ENCODE measurements at regions not wholly inside any gene's neighbourhood (a gene's known extent, or its start where the extent isn't known, plus 50 kb on each side); places are given as distances from the start of the nearest gene placed in this dataset.

- ChIA-PET CTCF (no interaction called here), POLR2A (no interaction called here)
- intact Hi-C loops (cut with micrococcal nuclease; ENCODE audit: unreplicated experiment) (no loop called here), in situ Hi-C loops (cut with HindIII; ENCODE audit: low pct_unique_long_range_greater_than_20kb, low sequenced_read_pairs) (no loop called here)
- Histone ChIP-seq H3K4me3 (ENCODE audit: low read depth in 2 of 2, low read length in 2 of 2) (no peak overlapping the region), H3K27me3 (ENCODE audit: control insufficient read depth, insufficient read depth, low read length) (no peaks in the 10 kb centered on the region), H3K27ac (ENCODE audit: low read length) (no peak overlapping the region), H3K36me3 (ENCODE audit: control insufficient read depth, insufficient read depth, low read length) (no peaks in the 10 kb centered on the region), H3K4me1 (ENCODE audit: control insufficient read depth, insufficient read depth, low read length) (no peaks in the 10 kb centered on the region), H3K9me3 (ENCODE audit: control insufficient read depth, insufficient read depth, low read depth, low read length) (no peaks in the 10 kb centered on the region)
- TF ChIP-seq, protein P1, sequence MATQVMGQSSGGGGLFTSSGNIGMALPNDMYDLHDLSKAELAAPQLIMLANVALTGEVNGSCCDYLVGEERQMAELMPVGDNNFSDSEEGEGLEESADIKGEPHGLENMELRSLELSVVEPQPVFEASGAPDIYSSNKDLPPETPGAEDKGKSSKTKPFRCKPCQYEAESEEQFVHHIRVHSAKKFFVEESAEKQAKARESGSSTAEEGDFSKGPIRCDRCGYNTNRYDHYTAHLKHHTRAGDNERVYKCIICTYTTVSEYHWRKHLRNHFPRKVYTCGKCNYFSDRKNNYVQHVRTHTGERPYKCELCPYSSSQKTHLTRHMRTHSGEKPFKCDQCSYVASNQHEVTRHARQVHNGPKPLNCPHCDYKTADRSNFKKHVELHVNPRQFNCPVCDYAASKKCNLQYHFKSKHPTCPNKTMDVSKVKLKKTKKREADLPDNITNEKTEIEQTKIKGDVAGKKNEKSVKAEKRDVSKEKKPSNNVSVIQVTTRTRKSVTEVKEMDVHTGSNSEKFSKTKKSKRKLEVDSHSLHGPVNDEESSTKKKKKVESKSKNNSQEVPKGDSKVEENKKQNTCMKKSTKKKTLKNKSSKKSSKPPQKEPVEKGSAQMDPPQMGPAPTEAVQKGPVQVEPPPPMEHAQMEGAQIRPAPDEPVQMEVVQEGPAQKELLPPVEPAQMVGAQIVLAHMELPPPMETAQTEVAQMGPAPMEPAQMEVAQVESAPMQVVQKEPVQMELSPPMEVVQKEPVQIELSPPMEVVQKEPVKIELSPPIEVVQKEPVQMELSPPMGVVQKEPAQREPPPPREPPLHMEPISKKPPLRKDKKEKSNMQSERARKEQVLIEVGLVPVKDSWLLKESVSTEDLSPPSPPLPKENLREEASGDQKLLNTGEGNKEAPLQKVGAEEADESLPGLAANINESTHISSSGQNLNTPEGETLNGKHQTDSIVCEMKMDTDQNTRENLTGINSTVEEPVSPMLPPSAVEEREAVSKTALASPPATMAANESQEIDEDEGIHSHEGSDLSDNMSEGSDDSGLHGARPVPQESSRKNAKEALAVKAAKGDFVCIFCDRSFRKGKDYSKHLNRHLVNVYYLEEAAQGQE (IDR thresholded peaks at IDR 0.05; ENCODE audit: insufficient read depth in 1 of 2, low read depth in 2 of 2, low read length in 1 of 2), result no peak
- no peak for TF ChIP-seq SIN3A (IDR thresholded peaks at IDR 0.05; ENCODE audit: borderline replicate concordance, insufficient read depth, low read depth, low read length)
- TF ChIP-seq TCF7L2 (IDR thresholded peaks at IDR 0.05; ENCODE audit: low read depth, low read length), result no peak
- TF ChIP-seq CTCF (IDR thresholded peaks at IDR 0.05), result no peak
- TF ChIP-seq POLR2AphosphoS5 (IDR thresholded peaks at IDR 0.05; ENCODE audit: low read depth, low read length), result no peak
- no TSS peak for BruUV-seq (replicated peaks)
- DNase-seq (ENCODE audit: low read depth, low spot score), result no peak
- no peak for ATAC-seq
These were observed 656.2 kb upstream of the IGFBP7 start for GRCh38 chr4:57766341-57766740.

- no peak for ATAC-seq
- BruUV-seq (replicated peaks), result no TSS peak
- Histone ChIP-seq H3K4me3 (ENCODE audit: low read depth in 2 of 2, low read length in 2 of 2) (no peak overlapping the region), H3K36me3 (ENCODE audit: control insufficient read depth, insufficient read depth, low read length) (no peaks in the 10 kb centered on the region), H3K4me1 (ENCODE audit: control insufficient read depth, insufficient read depth, low read length) (no peaks in the 10 kb centered on the region), H3K9me3 (ENCODE audit: control insufficient read depth, insufficient read depth, low read depth, low read length) (no peaks in the 10 kb centered on the region), H3K27ac (ENCODE audit: low read length) (no peak overlapping the region), H3K27me3 (ENCODE audit: control insufficient read depth, insufficient read depth, low read length) (no peaks in the 10 kb centered on the region)
- intact Hi-C loops (cut with micrococcal nuclease; ENCODE audit: unreplicated experiment) (no loop called here), in situ Hi-C loops (cut with HindIII; ENCODE audit: low pct_unique_long_range_greater_than_20kb, low sequenced_read_pairs) (no loop called here)
- POLR2A ChIA-PET, result interaction anchor here (0.6 kb wide), 1 partner anchor 92 kb away, joined by 3 read pairs; no protein-coding TSS in a partner anchor
- TF ChIP-seq SIN3A (IDR thresholded peaks at IDR 0.05; ENCODE audit: borderline replicate concordance, insufficient read depth, low read depth, low read length), result no peak
- no peak for TF ChIP-seq CTCF (IDR thresholded peaks at IDR 0.05)
- no peak for TF ChIP-seq POLR2AphosphoS5 (IDR thresholded peaks at IDR 0.05; ENCODE audit: low read depth, low read length)
- TF ChIP-seq, protein P1 (IDR thresholded peaks at IDR 0.05; ENCODE audit: insufficient read depth in 1 of 2, low read depth in 2 of 2, low read length in 1 of 2), result no peak
- no peak for TF ChIP-seq TCF7L2 (IDR thresholded peaks at IDR 0.05; ENCODE audit: low read depth, low read length)
- CTCF ChIA-PET, result no interaction called here
- DNase-seq (ENCODE audit: low read depth, low spot score), result no peak
These were observed 654.7 kb upstream of the IGFBP7 start for GRCh38 chr4:57764856-57765255.
